ENCODE measurements at regions not wholly inside any gene's neighbourhood (a gene's known extent, or its start where the extent isn't known, plus 50 kb on each side); places are given as distances from the start of the nearest gene placed in this dataset.

GRCh38 chr7:445563-446288 is 73.9 kb downstream of the PDGFA start:
- no peaks in the 10 kb centered on the region for H3K4me1 ChIP-seq (ENCODE audit: insufficient read depth)
- H3K4me3 ChIP-seq, result no peak overlapping the region
- no peaks in the 10 kb centered on the region for H3K27me3 ChIP-seq
- no peak for DNase-seq
- no peaks in the 10 kb centered on the region for H3K9me3 ChIP-seq
- intact Hi-C loops (cut with DNase I), result no loop called here
- no peaks in the 10 kb centered on the region for H3K36me3 ChIP-seq
- WGBS, 3 donors, result 64 to 76% (median 70%) methylated on average over 14 of the region's 14 CpGs
- no peak for TF ChIP-seq CTCF (IDR thresholded peaks at IDR 0.05)
- no peak for TF ChIP-seq EP300 (IDR thresholded peaks at IDR 0.05)
- TF ChIP-seq POLR2A (IDR thresholded peaks at IDR 0.05), result no peak
- H3K27ac ChIP-seq, result no peak overlapping the region

GRCh38 chr7:446289-446935 is 73.2 kb downstream of the PDGFA start:
- TF ChIP-seq EP300 (IDR thresholded peaks at IDR 0.05) (no peak), CTCF (IDR thresholded peaks at IDR 0.05) (no peak), POLR2A (IDR thresholded peaks at IDR 0.05) (no peak)
- no peak overlapping the region for H3K4me3 ChIP-seq
- DNase-seq, result no peak
- no peak overlapping the region for H3K27ac ChIP-seq
- H3K36me3 ChIP-seq, result no peaks in the 10 kb centered on the region
- intact Hi-C loops (cut with DNase I), result no loop called here
- no peaks in the 10 kb centered on the region for H3K9me3 ChIP-seq
- no peaks in the 10 kb centered on the region for H3K4me1 ChIP-seq (ENCODE audit: insufficient read depth)
- WGBS, 3 donors, result 77 to 79% (median 79%) methylated on average over 29 of the region's 29 CpGs
- H3K27me3 ChIP-seq, result no peaks in the 10 kb centered on the region
